Type B pancreatic cell (in vitro differentiated cells): ENCODE measurements at regions not wholly inside any gene's neighbourhood (a gene's known extent, or its start where the extent isn't known, plus 50 kb on each side); places are given as distances from the start of the nearest gene placed in this dataset.

Experiments
- DNase-seq: peaks from one replicate; pipeline ENCODE4 v3.0.0; 2021; ENCODE audit warnings: mixed read lengths; ENCODE audit not compliant: unreplicated experiment; ENCODE audit errors: extremely low spot score
- H3K27ac Mint-ChIP-seq: 2 replicates; pipeline ENCODE4 v1.8.0; 2021; ENCODE audit warnings: mild to moderate bottlenecking, mixed read lengths
- H3K27me3 Mint-ChIP-seq: 2 replicates; pipeline ENCODE4 v1.8.0; 2021; ENCODE audit warnings: mixed read lengths
- H3K36me3 Mint-ChIP-seq: 2 replicates; pipeline ENCODE4 v1.8.0; 2021; ENCODE audit warnings: mixed read lengths
- H3K4me1 Mint-ChIP-seq: one replicate; pipeline ENCODE4 v1.8.0; 2021; ENCODE audit warnings: mixed read lengths; ENCODE audit not compliant: unreplicated experiment
- H3K4me3 Mint-ChIP-seq: 2 replicates; pipeline ENCODE4 v1.8.0; 2021; ENCODE audit warnings: mild to moderate bottlenecking, mixed read lengths
- H3K9me3 Mint-ChIP-seq: 2 replicates; pipeline ENCODE4 v1.8.0; 2021; ENCODE audit warnings: mixed read lengths
- CTCF ChIP-seq: fragments of 200-600 bp; sonication (generic); conservative IDR thresholded peaks from 2 replicates; pipeline ENCODE4 v1.5.0; 2021; ENCODE audit warnings: antibody characterized with exemption, mild to moderate bottlenecking

- Mint-ChIP-seq H3K27ac (no peak overlapping the region), H3K4me3 (no peak overlapping the region), H3K36me3 (no peaks in the 10 kb centered on the region), H3K9me3 (no peaks in the 10 kb centered on the region), H3K27me3 (no peaks in the 10 kb centered on the region), H3K4me1 (peaks cover 19% of the 10 kb centered on the region)
- no peak for TF ChIP-seq CTCF
- DNase-seq = no peak
Observed at GRCh38 chr20:51281521-51281920, 258.6 kb upstream of the KCNG1 start.

DNA sequence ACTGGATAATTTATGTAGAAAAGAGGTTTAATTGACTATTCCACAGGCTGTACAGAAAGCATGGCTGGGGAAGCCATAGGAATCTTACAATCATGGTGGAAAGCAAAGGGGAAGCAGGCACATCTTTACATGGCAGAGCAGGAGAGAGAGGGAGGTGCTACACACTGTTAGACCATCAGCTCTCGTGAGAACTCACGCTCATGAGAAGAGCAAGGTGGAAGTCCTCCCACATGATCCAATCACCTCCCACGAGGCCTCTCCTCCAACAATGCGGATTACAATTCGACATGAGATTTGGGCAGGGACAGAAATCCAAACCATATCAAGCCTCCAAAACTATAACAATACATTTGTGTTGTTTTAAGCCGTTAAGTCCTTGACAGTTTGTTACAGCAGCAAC, 257.1 kb upstream of the KCNG1 start:
- no peak overlapping the region for H3K4me3 Mint-ChIP-seq
- H3K27me3 Mint-ChIP-seq = no peaks in the 10 kb centered on the region
- H3K27ac Mint-ChIP-seq = no peak overlapping the region
- DNase-seq = no peak
- H3K36me3 Mint-ChIP-seq = no peaks in the 10 kb centered on the region
- TF ChIP-seq CTCF = no peak
- no peaks in the 10 kb centered on the region for H3K9me3 Mint-ChIP-seq
- H3K4me1 Mint-ChIP-seq = peaks cover 9% of the 10 kb centered on the region

DNA sequence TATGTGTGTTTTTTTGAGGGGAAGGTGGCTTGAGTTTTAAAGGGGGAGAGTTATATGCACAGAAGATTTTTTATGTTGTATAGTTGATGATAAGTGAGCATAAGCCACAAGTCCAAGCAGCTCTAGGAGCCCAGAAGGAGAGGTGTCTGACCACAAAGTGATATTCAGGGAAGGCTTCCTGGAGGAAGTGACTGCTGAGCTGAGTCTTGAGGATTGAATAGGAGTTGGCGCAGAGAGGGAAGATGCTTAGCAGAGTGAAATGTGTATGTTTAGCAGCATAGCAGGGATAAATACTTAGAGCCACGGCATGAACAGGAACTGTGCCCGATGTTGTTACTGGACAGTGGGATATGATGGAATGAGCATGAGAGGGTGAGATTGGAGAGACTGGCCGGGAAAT, 255.1 kb upstream of the KCNG1 start:
- Mint-ChIP-seq H3K36me3 (no peaks in the 10 kb centered on the region), H3K4me1 (no peaks in the 10 kb centered on the region), H3K27ac (no peak overlapping the region), H3K4me3 (no peak overlapping the region), H3K27me3 (no peaks in the 10 kb centered on the region), H3K9me3 (no peaks in the 10 kb centered on the region)
- TF ChIP-seq CTCF = no peak
- DNase-seq = no peak

GRCh38 chr20:51276296-51276695, 253.4 kb upstream of the KCNG1 start:
- TF ChIP-seq CTCF = no peak
- Mint-ChIP-seq H3K36me3 (no peaks in the 10 kb centered on the region), H3K9me3 (no peaks in the 10 kb centered on the region), H3K4me1 (no peaks in the 10 kb centered on the region), H3K27ac (no peak overlapping the region), H3K27me3 (no peaks in the 10 kb centered on the region), H3K4me3 (no peak overlapping the region)
- DNase-seq = no peak

DNA sequence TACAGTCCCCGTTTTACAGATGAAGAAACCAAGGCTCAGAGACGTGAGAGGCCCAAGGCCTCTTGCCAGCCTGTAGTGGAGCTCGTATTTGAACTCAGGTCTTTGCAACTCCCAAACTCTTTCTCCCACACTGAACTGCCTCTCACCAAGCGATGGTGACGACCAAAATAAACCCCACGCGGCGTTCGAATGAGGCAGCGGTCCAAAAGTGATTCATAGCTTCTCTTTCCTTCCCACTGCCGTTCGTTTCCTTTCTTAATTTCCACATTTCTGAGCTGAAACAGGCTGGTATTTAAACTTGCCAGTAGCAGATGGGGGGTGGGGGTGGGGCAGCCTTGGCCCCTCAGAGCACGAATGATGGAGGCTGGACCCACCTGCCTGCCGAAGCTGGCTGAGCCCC, 252.9 kb upstream of the KCNG1 start:
- H3K36me3 Mint-ChIP-seq = no peaks in the 10 kb centered on the region
- DNase-seq = no peak

More for the DNA sequence above, 252.9 kb upstream of the KCNG1 start:
- no peaks in the 10 kb centered on the region for H3K9me3 Mint-ChIP-seq
- no peak overlapping the region for H3K27ac Mint-ChIP-seq
- TF ChIP-seq CTCF = no peak
- H3K4me3 Mint-ChIP-seq = no peak overlapping the region
- no peaks in the 10 kb centered on the region for H3K4me1 Mint-ChIP-seq
- no peaks in the 10 kb centered on the region for H3K27me3 Mint-ChIP-seq
